RWPE1 (cell line): ENCODE measurements at regions not wholly inside any gene's neighbourhood (a gene's known extent, or its start where the extent isn't known, plus 50 kb on each side); places are given as distances from the start of the nearest gene placed in this dataset.

Experiments used
- CTCF ChIA-PET: fragments of 350-600 bp; sonication (Branson Sonifier 250); formaldehyde crosslinking; extraction: SDS; loops from one replicate; lab custom pipeline; 2021; lab: Yijun Ruan, JAX
- POLR2A ChIA-PET: fragments of 400-600 bp; formaldehyde crosslinking; extraction: SDS; loops from one replicate; lab custom pipeline; 2020; ENCODE audit warnings: antibody characterized with exemption; ENCODE audit not compliant: low non-redundant PET; lab: Yijun Ruan, JAX
- DNase-seq: peaks from one replicate; pipeline ENCODE4 v3.0.0; 2012; ENCODE audit warnings: low spot score
- H3K27ac ChIP-seq: fragments of 450-650 bp; 2 replicates; pipeline ENCODE4 v1.5.1; 2017
- TF ChIP-seq, protein P1 (sequence below): fragments of 450-650 bp; conservative IDR thresholded peaks from 2 replicates; pipeline ENCODE4 v1.5.1; 2017; ENCODE audit warnings: low read depth, mild to moderate bottlenecking

DNA sequence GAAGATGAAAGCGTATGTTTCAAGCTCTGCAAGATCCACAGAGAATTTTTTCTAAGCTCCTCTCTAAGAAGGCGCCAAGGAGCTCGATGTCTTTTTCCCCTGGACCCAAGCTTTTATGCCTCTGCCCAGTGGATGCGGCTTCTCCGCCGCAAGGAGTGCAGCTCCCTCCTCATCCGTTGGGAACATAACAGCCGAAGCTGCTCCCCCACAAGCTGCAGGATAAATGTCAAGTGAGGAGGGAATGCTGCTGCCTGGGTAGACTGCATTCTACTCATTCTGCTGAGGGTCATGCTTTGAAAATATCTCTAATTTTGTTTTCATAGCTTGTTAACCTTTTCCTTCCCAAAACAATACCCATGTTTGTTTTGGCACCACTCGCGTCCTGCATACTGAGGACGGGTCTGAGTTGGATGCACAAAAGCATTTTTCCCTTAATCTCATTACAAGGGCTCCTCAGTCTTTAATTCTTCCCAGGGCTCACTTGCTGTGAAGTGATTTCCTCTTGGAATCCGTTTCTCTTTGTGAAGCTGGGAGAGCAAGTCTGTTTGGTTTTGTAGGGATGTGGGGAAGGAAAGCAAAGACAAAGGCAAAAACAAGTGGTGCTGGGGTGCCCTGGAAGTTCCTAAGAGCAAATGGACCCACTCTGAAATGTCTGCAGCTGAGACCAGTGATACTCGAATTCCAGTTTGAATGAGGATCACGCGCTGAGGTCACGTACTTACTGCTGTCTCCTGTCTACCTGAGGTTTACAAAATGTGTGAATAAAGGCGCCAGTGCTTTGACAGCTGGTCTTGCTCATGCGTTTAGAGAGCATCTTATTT lies 134.0 kb upstream of the IRF2BP2 start:
- TF ChIP-seq, protein P1, sequence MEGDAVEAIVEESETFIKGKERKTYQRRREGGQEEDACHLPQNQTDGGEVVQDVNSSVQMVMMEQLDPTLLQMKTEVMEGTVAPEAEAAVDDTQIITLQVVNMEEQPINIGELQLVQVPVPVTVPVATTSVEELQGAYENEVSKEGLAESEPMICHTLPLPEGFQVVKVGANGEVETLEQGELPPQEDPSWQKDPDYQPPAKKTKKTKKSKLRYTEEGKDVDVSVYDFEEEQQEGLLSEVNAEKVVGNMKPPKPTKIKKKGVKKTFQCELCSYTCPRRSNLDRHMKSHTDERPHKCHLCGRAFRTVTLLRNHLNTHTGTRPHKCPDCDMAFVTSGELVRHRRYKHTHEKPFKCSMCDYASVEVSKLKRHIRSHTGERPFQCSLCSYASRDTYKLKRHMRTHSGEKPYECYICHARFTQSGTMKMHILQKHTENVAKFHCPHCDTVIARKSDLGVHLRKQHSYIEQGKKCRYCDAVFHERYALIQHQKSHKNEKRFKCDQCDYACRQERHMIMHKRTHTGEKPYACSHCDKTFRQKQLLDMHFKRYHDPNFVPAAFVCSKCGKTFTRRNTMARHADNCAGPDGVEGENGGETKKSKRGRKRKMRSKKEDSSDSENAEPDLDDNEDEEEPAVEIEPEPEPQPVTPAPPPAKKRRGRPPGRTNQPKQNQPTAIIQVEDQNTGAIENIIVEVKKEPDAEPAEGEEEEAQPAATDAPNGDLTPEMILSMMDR = no peak
- H3K27ac ChIP-seq = no peak overlapping the region
- CTCF ChIA-PET = interaction anchor here (0.7 to 1.4 kb wide), 2 partner anchors 9 to 340 kb away, joined by 3 read pairs; no protein-coding TSS in a partner anchor
- DNase-seq = no peak
- POLR2A ChIA-PET = no interaction called here

- TF ChIP-seq, protein P1 = no peak
- POLR2A ChIA-PET = no interaction called here
- no peak for DNase-seq
- no peak overlapping the region for H3K27ac ChIP-seq
- CTCF ChIA-PET = no interaction called here
These were observed 132.6 kb upstream of the IRF2BP2 start for GRCh38 chr1:234742622-234743021.

GRCh38 chr1:234737967-234738314 lies 128.0 kb upstream of the IRF2BP2 start:
- DNase-seq = no peak

GRCh38 chr1:234735916-234736315 lies 125.9 kb upstream of the IRF2BP2 start:
- ChIA-PET CTCF (no interaction called here), POLR2A (no interaction called here)
- no peak overlapping the region for H3K27ac ChIP-seq
- TF ChIP-seq, protein P1 = no peak
- no peak for DNase-seq

More at GRCh38 chr1:234737967-234738314, 128.0 kb upstream of the IRF2BP2 start:
- ChIA-PET CTCF (no interaction called here), POLR2A (no interaction called here)
- TF ChIP-seq, protein P1 = no peak
- no peak overlapping the region for H3K27ac ChIP-seq

GRCh38 chr1:234735476-234735875 lies 125.5 kb upstream of the IRF2BP2 start:
- CTCF ChIA-PET = interaction anchor here (0.6 kb wide), 1 partner anchor 8 kb away, joined by 3 read pairs; no protein-coding TSS in a partner anchor
- H3K27ac ChIP-seq = no peak overlapping the region
- no peak for DNase-seq
- TF ChIP-seq, protein P1 = no peak
- POLR2A ChIA-PET = no interaction called here

DNA sequence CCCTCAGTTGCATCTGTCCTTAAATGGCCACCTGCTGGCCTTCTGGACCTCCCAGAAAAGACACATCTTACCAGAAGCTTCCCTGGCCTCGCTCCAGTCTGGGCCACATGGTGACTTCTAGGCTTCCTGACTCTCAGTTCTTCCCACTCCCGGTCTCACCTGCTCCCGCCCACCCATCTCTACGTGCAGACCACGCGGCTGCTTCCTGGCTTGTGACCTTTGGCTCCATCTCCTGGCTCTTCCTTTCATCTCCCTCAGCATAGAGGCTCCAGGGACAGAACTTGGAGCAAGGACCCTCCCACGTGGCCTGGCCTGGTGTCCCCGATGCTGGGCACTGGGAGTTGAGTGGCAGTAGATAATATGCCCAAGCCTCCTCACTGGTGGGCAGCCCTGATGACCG lies 124.9 kb upstream of the IRF2BP2 start:
- TF ChIP-seq, protein P1 = no peak
- ChIA-PET POLR2A (no interaction called here), CTCF (interaction anchor here (0.6 kb wide), 1 partner anchor 9 kb away, joined by 3 read pairs; no protein-coding TSS in a partner anchor)
- H3K27ac ChIP-seq = no peak overlapping the region
- DNase-seq = no peak
